Activated CD4-positive, CD25-positive, alpha-beta regulatory T cell treated with anti-CD3 and anti-CD28 coated beads, Interleukin-2, amount 50 U/mL, for 24 hours (primary cell): ENCODE measurements at regions not wholly inside any gene's neighbourhood (a gene's known extent, or its start where the extent isn't known, plus 50 kb on each side); places are given as distances from the start of the nearest gene placed in this dataset.

ENCODE experiments used
- ATAC-seq, 2 donors: fragments of 150-1000 bp; cut with Tn5 transposase; one replicate each; pipeline ENCODE4 v1.10.0; 2021; ENCODE audit warnings: mild to moderate bottlenecking in 1 of 2, moderate library complexity in 1 of 2

- no peak for ATAC-seq
Measured at GRCh38 chr15:93299675-93300074, 210.7 kb upstream of the RGMA start.

GRCh38 chr15:93298901-93299300 is 209.9 kb upstream of the RGMA start:
- ATAC-seq = no peak

DNA sequence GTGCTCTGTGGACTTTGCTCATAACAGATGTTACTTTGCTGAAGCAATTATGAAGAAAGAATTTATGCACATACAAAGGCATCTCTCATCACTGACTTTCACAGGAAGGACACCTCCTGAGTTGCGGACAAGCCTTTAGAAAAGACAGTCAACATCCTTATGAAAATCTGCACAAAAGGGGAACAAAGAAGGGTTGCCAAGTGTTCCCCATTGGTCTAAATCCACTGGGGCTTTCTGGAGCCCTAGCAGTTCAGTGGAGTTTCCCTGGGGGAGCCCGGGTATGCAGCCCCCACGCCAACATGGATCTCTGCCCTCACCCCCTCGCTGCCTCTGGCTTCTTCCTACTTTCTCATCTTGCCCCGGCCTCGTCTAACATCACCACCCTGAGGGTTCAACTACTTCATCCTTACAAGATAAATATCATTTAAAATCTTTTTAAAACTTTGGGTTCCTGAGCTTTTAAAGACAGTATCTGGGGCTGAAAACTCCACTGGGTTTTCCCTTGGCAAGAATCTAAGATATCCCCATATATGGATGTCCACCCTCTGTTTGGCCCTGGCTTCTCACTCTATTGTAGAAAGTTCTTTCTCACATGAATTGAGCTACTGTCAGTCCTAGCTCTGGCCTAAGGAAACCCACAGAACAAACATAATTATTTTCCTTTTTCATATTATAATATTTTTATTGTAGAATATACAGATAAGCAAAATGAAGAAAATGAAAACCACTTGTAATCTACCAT is 207.9 kb upstream of the RGMA start:
- no peak for ATAC-seq

- ATAC-seq = no peak
Measured at GRCh38 chr15:93294896-93295295, 205.9 kb upstream of the RGMA start.

DNA sequence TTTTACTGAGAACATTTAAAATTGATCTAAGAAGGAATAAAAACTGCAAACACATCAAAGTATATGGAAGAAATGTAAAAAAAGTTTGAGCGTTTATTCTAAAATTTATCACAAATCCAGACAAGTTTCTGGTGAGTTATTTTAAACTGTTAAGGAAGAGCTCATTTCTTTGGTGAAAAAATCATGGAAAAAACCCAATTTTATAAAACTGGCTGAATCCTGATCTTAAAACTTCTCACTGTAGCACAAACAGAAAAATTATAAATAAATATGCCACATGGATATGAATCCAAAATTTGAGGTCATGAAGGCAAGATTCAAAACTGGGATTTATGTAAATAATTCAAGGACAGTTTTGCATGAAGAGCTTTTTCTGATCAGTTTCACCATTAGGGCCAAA is 205.1 kb upstream of the RGMA start:
- no peak for ATAC-seq

GRCh38 chr15:93291380-93291779 is 202.4 kb upstream of the RGMA start:
- ATAC-seq = no peak

DNA sequence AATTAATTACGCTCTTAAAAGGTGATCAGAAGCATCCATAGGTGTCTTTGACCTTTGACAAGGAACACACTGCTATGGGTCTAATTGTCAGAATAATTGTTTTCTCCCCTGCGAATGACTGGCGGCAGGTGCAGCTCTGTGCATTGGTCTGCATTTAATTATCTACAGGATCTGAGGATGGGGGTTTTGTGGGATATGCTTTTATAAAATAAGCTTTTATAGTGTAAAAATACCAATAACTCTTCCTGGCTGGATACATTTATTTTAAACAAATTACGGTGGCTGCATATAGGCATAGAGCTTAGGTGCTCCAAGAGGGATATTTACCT is 201.6 kb upstream of the RGMA start:
- no peak for ATAC-seq

DNA sequence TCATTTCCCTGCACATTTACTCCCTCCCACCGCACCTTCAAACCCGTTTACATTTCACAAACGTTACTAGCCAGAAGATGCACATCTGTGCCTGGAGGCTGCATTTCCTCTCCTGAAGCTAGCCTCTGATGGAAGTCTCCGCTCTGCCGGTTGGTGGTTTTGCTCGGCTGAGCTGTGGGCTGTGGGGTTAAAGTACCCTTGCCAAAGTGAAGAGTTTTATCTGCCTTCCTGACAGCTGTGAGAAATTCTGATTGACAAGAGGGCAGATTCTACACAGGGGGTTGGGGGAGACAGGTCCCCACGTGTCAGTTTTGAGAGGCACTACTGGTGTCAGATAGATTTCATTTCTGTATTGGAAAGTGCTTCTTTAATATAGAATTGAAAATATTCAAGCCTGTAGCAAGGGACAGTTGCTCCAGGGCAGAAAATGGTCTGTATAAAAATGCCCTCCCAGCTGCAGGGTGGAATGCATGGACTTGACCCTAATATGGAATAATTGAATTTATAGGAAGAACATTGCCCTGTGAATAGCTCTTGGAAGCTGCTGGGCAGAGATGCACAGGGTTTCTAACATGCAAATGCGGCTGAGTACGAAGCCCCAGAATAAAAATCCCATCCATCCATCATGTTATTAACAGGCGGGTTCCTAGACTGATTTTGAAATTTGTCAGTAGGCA is 201.1 kb upstream of the RGMA start:
- no peak for ATAC-seq

DNA sequence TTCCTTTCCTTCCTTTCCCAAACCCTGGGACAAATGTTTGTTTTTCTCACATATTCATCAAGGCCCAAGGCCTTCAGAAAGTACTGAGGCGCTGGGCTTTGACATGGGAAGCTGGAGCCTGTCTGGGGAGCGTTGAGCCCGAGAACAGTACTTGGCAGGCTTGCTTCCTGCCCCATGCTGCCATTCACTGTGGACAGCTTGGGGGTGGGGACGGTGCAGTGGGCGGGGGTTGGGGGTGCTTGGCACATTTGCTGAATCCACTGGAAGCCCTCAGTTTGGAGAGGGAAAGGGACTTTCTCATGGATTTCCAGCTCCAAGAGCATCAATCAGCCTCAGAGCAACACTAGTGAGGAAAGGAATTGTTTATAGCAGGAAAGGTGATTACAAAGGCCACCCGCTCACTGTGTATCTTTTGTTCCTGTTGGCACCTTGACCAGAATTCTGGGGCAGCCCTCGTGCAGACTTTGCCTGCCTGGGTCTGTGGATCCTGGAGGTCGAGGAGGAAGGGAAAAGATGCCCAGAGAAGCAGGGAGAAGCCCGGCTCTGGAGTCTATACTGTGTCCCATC is 199.8 kb upstream of the RGMA start:
- no peak for ATAC-seq

GRCh38 chr15:93286446-93286845 is 197.4 kb upstream of the RGMA start:
- no peak for ATAC-seq

DNA sequence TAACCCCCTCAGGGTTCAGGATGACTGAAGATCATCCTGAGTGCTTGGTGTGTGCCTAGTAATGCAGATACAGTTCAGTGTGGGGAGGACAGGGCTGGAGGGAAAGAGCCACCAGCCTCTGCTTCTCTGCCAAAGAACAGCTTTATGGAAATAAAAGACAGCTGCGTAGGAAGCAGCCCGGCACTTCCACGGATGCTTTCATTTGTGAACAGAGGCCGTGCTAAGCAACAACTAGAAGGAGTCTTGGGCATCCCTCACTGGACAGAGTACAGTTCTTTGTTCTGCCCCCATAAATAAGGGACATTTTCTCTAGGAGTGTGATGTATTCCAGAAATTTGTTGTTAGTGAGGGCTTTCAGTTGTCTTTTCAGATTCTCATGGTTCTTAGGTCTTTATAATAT is 194.8 kb upstream of the RGMA start:
- no peak for ATAC-seq

DNA sequence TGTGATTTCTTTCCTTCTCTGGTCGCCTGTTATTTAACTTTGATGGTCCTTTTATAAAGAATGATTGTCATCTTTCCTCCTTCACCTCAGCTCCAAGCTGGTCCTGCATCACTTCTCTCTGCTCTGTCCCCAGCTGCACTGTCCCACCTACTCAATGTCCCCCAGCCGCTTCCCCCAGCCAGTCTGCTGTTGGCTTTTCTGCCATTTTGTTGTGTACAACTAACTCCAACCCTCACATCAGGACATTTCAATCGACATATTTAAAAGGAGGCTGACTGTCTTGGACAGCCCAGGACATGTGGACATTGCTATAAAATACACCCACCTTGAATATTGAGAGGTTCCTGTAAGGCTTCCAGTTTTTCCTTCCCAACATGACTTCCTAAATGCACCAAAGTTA is 193.8 kb upstream of the RGMA start:
- no peak for ATAC-seq

- no peak for ATAC-seq
Measured at GRCh38 chr15:93278783-93279182, 189.8 kb upstream of the RGMA start.

DNA sequence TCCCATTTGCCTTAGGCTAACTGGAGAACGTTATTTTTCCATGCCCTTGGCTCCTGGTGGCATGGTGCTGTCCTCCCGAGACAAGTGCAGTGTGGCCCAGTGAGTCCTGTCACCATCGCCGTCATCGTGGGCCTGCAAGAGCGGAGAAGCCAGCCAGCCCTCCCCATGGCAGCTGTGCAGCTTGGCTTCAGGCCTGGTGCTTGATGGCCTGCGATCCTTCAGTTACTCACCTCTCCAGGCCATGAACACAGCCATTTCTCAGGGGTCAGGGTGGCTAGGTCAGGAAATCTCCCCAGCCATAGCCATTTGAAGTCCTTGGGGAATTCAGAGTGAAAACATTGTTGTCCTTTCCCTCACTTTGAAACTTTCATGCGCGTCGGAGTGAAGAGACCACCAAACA is 189.0 kb upstream of the RGMA start:
- ATAC-seq = no peak

DNA sequence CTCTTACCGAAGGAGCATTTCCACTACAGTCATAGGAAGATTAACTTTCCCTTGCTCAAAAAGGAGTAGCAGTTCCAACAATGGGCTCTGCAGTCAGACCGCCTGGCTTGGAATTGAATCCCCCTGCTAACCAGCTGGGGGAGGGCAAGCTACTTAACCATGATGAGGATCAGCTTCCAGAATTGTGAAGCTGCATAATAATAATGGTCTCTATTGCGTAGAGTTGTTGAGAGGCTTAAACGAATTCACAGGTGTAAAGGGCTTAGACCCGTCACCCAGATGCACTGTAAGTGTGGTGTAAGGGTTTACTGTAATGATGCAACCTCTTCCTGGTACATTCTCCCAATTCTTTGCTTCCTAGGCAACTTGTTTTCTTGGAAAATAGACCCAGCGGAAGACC is 185.2 kb upstream of the RGMA start:
- ATAC-seq = no peak

DNA sequence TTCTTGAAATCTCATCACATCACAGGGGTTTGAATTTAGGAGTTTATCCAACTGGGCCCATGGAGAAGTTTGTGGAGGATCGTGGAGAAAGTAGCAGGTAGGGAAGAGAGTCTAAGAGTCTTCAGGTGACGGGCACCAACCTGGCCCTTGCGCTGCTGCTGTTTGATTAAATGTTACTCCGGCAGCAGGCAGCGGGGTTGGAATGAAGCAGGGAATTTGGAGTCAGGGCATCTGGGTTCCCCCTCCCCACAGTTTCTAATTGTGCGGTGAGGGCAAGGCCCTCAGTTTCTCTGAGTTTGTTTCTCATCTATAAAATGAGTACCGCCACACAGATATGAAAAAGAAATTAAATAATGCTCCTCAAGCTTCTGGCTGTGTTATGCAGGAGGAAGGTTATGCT is 182.9 kb upstream of the RGMA start:
- ATAC-seq = no peak

DNA sequence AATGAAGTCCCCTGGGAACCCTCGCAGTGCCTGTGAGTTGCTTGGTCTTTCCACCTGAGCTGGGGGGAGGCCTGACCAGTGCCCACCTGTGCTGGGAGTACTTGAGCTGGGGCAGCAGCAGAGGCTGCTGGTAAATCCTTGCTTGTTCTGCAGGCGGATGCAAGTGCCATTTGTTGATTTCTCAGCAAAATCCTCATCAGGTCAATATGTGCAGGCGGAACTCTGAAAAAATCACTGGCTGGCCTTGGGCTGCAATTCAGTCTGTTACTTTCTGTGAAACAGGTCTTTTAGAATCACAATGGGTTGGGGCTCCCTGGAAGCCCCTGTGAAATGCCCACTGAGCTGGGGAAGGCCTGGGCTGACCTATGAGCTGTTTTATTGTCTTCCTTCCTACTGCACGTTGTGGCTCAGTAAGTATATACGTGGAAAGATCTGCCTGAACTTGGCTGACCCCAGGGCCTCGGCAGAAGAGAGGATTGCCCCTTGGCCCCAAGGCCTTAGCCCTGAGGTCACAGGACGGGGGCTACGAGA is 182.0 kb upstream of the RGMA start:
- ATAC-seq = no peak

DNA sequence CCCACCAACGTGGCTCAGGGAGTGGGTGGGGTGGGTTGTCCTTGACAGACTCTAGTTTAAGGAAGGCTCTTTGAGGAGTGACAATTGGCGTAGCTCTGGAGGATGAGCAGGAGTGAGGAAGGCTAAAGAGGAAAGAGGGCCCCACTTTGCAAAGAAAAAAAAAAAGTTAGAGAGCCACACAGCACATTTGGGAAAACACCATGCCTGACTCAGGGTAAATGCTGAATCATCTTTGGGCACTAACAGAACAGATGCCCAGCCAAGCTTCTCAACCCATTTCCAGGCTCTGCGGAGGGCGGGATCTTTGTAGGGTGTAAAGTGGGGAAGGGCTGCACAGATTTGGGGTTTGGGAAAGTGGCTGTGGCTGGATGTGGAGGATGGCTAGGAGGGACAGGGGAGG is 179.1 kb upstream of the RGMA start:
- ATAC-seq = no peak

DNA sequence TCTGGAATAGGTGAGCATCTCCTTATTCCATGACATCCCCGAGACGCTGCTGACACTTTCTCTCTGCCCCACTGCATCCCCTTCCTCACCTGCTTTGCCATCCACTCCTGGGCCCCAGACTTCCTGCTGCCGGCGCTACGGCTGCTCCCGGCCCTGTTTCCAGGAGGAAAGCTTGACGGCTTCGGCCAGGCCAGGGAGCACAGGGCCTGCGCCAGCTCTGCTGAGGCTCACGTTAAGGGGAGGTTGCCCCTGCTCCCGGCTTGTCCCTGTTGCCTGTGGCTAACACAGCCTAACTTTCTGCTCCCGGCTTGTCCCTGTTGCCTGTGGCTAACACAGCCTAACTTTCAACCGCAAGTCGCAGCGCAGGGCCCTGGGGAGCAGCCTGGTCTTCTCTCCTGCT is 177.3 kb upstream of the RGMA start:
- no peak for ATAC-seq

DNA sequence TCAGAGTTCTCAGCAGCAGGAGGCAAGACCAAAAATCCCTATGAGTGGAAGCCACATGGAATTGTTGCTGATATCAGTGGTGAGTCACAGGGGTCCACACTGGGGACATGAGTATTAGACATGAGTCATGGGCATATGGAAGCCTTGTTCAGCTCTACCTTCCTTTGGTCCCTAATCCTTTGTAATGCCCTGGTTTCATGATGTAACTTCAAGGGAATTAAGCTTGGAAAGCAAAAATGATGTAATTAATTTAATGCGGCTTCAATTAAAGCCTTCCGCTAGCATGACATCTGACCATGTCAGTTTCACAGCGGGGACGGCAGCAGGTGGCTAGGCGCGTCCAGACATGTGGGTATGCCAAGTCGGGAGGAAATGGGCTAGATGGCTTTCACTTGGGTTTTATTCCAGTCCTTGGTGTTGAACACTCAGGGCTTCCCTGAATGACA is 176.1 kb upstream of the RGMA start:
- no peak for ATAC-seq

DNA sequence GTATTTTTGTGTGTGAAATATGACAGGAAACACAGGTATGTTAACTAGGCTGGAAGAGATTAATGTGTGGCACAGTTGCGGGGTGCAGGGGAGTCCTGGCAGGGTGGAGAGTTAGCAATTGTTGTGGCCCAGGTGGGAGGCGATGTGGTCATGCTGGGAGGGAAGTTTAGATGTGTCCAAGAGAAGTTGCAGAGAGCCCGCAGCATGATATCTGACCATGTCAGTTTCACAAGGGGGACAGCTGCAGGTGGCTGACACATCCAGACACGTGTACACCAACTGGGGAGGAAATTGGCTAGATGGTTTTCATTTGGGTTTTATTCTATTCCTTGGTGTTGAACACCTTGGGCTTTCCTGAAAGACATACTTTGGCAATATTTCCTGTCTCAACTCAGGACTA is 172.8 kb upstream of the RGMA start:
- no peak for ATAC-seq

DNA sequence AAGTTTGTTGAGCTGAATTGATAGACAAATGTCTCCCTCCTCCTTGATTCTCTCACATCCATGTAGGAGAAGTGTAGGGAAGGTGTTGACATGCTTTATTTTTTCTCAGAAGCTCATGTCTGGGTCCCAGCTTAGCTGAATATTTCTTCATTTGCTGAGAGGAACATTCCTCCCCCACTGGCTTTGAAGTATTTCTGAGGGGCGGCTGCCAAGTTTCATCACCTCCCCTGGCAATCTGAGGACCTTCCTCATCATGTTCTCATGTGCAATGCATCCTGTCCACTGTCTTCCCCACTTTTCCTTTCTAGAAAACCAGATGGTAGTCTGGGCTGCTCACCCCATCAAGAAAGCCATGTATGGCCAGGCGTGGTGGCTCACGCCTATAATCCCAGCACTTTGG is 168.9 kb upstream of the RGMA start:
- no peak for ATAC-seq

- ATAC-seq = no peak
Measured at GRCh38 chr15:93253681-93254080, 164.7 kb upstream of the RGMA start.

- ATAC-seq = no peak
Measured at GRCh38 chr15:93252780-93253179, 163.8 kb upstream of the RGMA start.
